ENCODE measurements at regions not wholly inside any gene's neighbourhood (a gene's known extent, or its start where the extent isn't known, plus 50 kb on each side); places are given as distances from the start of the nearest gene placed in this dataset.
A peak's percentile ranks its signal among the peaks of the same experiment; 100 is the strongest.

GRCh38 chr4:131052646-131053045 lies 1956.7 kb downstream of the C4orf33 start:
- H4K91ac ChIP-seq (ENCODE audit: low read depth, low read length): no peak overlapping the region
- H3K18ac ChIP-seq (ENCODE audit: low read length): no peak overlapping the region
- H3K36me3 ChIP-seq (ENCODE audit: control insufficient read depth in 1 of 2, insufficient read depth in 2 of 2, low read length in 2 of 2): no peaks in the 10 kb centered on the region
- H3K4ac ChIP-seq (ENCODE audit: low read depth, low read length): no peak overlapping the region
- H3K14ac ChIP-seq (ENCODE audit: low read length): no peak overlapping the region
- no peak overlapping the region for H4K12ac ChIP-seq (ENCODE audit: low read depth, low read length)
- no peaks in the 10 kb centered on the region for H3K27me3 ChIP-seq (ENCODE audit: insufficient read depth, low read length)
- H3K4me3 ChIP-seq (ENCODE audit: low read depth, low read length): no peak overlapping the region
- H3K79me1 ChIP-seq (ENCODE audit: low read length): no peaks in the 10 kb centered on the region
- H3K23ac ChIP-seq (ENCODE audit: low read length): no peak overlapping the region
- H2BK5ac ChIP-seq (ENCODE audit: low read depth, low read length, poor library complexity): no peak overlapping the region
- no peak overlapping the region for H2BK120ac ChIP-seq (ENCODE audit: insufficient read depth, low read length, poor library complexity)
- H3K9ac ChIP-seq (ENCODE audit: low read length): no peak overlapping the region
- no peaks in the 10 kb centered on the region for H3K79me2 ChIP-seq (ENCODE audit: control insufficient read depth, insufficient read depth, low read length, poor library complexity)
- no peak overlapping the region for H2AFZ ChIP-seq (ENCODE audit: insufficient read depth, low read length, poor library complexity)
- H2BK12ac ChIP-seq (ENCODE audit: low read length): no peak overlapping the region
- no CpG with 5 or more reads among the region's 2 CpGs for WGBS (ENCODE audit: extremely low coverage, insufficient coverage, insufficient read length)
- H4K8ac ChIP-seq (ENCODE audit: low read depth, low read length): no peak overlapping the region
- no peaks in the 10 kb centered on the region for H3K9me3 ChIP-seq (ENCODE audit: insufficient read depth, low read depth, low read length)
- no peaks in the 10 kb centered on the region for H3K4me1 ChIP-seq (ENCODE audit: control insufficient read depth in 1 of 2, insufficient read depth in 2 of 2, low read length in 2 of 2)
- no peak overlapping the region for H3K4me2 ChIP-seq (ENCODE audit: low read length)
- no peak overlapping the region for H3K27ac ChIP-seq (ENCODE audit: low read depth, low read length)
- peak; percentile 0 to 66 for DNase-seq
- no peak overlapping the region for H2AK5ac ChIP-seq (ENCODE audit: low read length)

- H2BK5ac ChIP-seq (ENCODE audit: low read depth, low read length, poor library complexity): no peak overlapping the region
- H2BK12ac ChIP-seq (ENCODE audit: low read length): no peak overlapping the region
- H3K27ac ChIP-seq (ENCODE audit: low read depth, low read length): no peak overlapping the region
- H2AFZ ChIP-seq (ENCODE audit: insufficient read depth, low read length, poor library complexity): no peak overlapping the region
- no peaks in the 10 kb centered on the region for H3K4me1 ChIP-seq (ENCODE audit: control insufficient read depth in 1 of 2, insufficient read depth in 2 of 2, low read length in 2 of 2)
- no peak overlapping the region for H3K9ac ChIP-seq (ENCODE audit: low read length)
- no peaks in the 10 kb centered on the region for H3K36me3 ChIP-seq (ENCODE audit: control insufficient read depth in 1 of 2, insufficient read depth in 2 of 2, low read length in 2 of 2)
- no peak overlapping the region for H4K8ac ChIP-seq (ENCODE audit: low read depth, low read length)
- no peaks in the 10 kb centered on the region for H3K27me3 ChIP-seq (ENCODE audit: insufficient read depth, low read length)
- H3K23ac ChIP-seq (ENCODE audit: low read length): no peak overlapping the region
- H3K79me1 ChIP-seq (ENCODE audit: low read length): no peaks in the 10 kb centered on the region
- H3K9me3 ChIP-seq (ENCODE audit: insufficient read depth, low read depth, low read length): no peaks in the 10 kb centered on the region
- no peak overlapping the region for H3K14ac ChIP-seq (ENCODE audit: low read length)
- no peak overlapping the region for H3K4ac ChIP-seq (ENCODE audit: low read depth, low read length)
- no peak overlapping the region for H3K4me2 ChIP-seq (ENCODE audit: low read length)
- WGBS (ENCODE audit: extremely low coverage, insufficient coverage, insufficient read length): no CpG with 5 or more reads among the region's 8 CpGs
- DNase-seq: peak in 1 of 2 donors; percentile 2
- no peak overlapping the region for H2BK120ac ChIP-seq (ENCODE audit: insufficient read depth, low read length, poor library complexity)
- H3K18ac ChIP-seq (ENCODE audit: low read length): no peak overlapping the region
- H2AK5ac ChIP-seq (ENCODE audit: low read length): no peak overlapping the region
- H4K91ac ChIP-seq (ENCODE audit: low read depth, low read length): no peak overlapping the region
- H4K12ac ChIP-seq (ENCODE audit: low read depth, low read length): no peak overlapping the region
- no peaks in the 10 kb centered on the region for H3K79me2 ChIP-seq (ENCODE audit: control insufficient read depth, insufficient read depth, low read length, poor library complexity)
- no peak overlapping the region for H3K4me3 ChIP-seq (ENCODE audit: low read depth, low read length)
These were observed 1958.6 kb downstream of the C4orf33 start for GRCh38 chr4:131054489-131055019.

GRCh38 chr4:131061734-131062133 lies 1965.8 kb downstream of the C4orf33 start:
- Histone ChIP-seq H3K79me1 (ENCODE audit: low read length) (no peaks in the 10 kb centered on the region), H4K12ac (ENCODE audit: low read depth, low read length) (no peak overlapping the region), H2BK120ac (ENCODE audit: insufficient read depth, low read length, poor library complexity) (no peak overlapping the region), H3K4me3 (ENCODE audit: low read depth, low read length) (no peak overlapping the region), H3K27me3 (ENCODE audit: insufficient read depth, low read length) (no peaks in the 10 kb centered on the region), H4K8ac (ENCODE audit: low read depth, low read length) (no peak overlapping the region), H3K9ac (ENCODE audit: low read length) (peak overlapping the region; percentile 54), H2AFZ (ENCODE audit: insufficient read depth, low read length, poor library complexity) (no peak overlapping the region), H3K14ac (ENCODE audit: low read length) (no peak overlapping the region), H2BK12ac (ENCODE audit: low read length) (no peak overlapping the region), H3K23ac (ENCODE audit: low read length) (no peak overlapping the region), H4K91ac (ENCODE audit: low read depth, low read length) (no peak overlapping the region), H3K79me2 (ENCODE audit: control insufficient read depth, insufficient read depth, low read length, poor library complexity) (no peaks in the 10 kb centered on the region), H3K4me2 (ENCODE audit: low read length) (no peak overlapping the region), H2AK5ac (ENCODE audit: low read length) (no peak overlapping the region), H3K9me3 (ENCODE audit: insufficient read depth, low read depth, low read length) (peaks cover 9% of the 10 kb centered on the region), H3K4me1 (ENCODE audit: control insufficient read depth in 1 of 2, insufficient read depth in 2 of 2, low read length in 2 of 2) (no peaks in the 10 kb centered on the region), H3K36me3 (ENCODE audit: control insufficient read depth in 1 of 2, insufficient read depth in 2 of 2, low read length in 2 of 2) (peaks cover 0 to 2% of the 10 kb centered on the region in 2 experiments), H2BK5ac (ENCODE audit: low read depth, low read length, poor library complexity) (no peak overlapping the region), H3K27ac (ENCODE audit: low read depth, low read length) (no peak overlapping the region), H3K18ac (ENCODE audit: low read length) (no peak overlapping the region), H3K4ac (ENCODE audit: low read depth, low read length) (no peak overlapping the region)
- no CpG with 5 or more reads among the region's 1 CpG for WGBS (ENCODE audit: extremely low coverage, insufficient coverage, insufficient read length)
- no peak for DNase-seq

- no CpG with 5 or more reads among the region's 5 CpGs for WGBS (ENCODE audit: extremely low coverage, insufficient coverage, insufficient read length)
- Histone ChIP-seq H2BK5ac (ENCODE audit: low read depth, low read length, poor library complexity) (no peak overlapping the region), H2AFZ (ENCODE audit: insufficient read depth, low read length, poor library complexity) (no peak overlapping the region), H3K18ac (ENCODE audit: low read length) (no peak overlapping the region), H3K4me3 (ENCODE audit: low read depth, low read length) (peak overlapping the region; percentile 3), H3K79me2 (ENCODE audit: control insufficient read depth, insufficient read depth, low read length, poor library complexity) (no peaks in the 10 kb centered on the region), H2BK120ac (ENCODE audit: insufficient read depth, low read length, poor library complexity) (no peak overlapping the region), H3K36me3 (ENCODE audit: control insufficient read depth in 1 of 2, insufficient read depth in 2 of 2, low read length in 2 of 2) (peaks cover 0 to 2% of the 10 kb centered on the region in 2 experiments), H3K4me2 (ENCODE audit: low read length) (no peak overlapping the region), H3K27ac (ENCODE audit: low read depth, low read length) (no peak overlapping the region), H4K91ac (ENCODE audit: low read depth, low read length) (no peak overlapping the region), H2BK12ac (ENCODE audit: low read length) (no peak overlapping the region), H3K9ac (ENCODE audit: low read length) (no peak overlapping the region), H4K8ac (ENCODE audit: low read depth, low read length) (no peak overlapping the region), H3K14ac (ENCODE audit: low read length) (no peak overlapping the region), H3K23ac (ENCODE audit: low read length) (no peak overlapping the region), H3K4ac (ENCODE audit: low read depth, low read length) (no peak overlapping the region), H4K12ac (ENCODE audit: low read depth, low read length) (peak overlapping the region; percentile 38), H3K4me1 (ENCODE audit: control insufficient read depth in 1 of 2, insufficient read depth in 2 of 2, low read length in 2 of 2) (no peaks in the 10 kb centered on the region), H3K9me3 (ENCODE audit: insufficient read depth, low read depth, low read length) (peaks cover 9% of the 10 kb centered on the region), H3K79me1 (ENCODE audit: low read length) (no peaks in the 10 kb centered on the region), H3K27me3 (ENCODE audit: insufficient read depth, low read length) (no peaks in the 10 kb centered on the region), H2AK5ac (ENCODE audit: low read length) (no peak overlapping the region)
- DNase-seq: no peak
These were observed 1967.9 kb downstream of the C4orf33 start for GRCh38 chr4:131063878-131064277.
